LNCaP clone FGC (cell line): ENCODE measurements at regions not wholly inside any gene's neighbourhood (a gene's known extent, or its start where the extent isn't known, plus 50 kb on each side); places are given as distances from the start of the nearest gene placed in this dataset.

ENCODE experiments used
- DNase-seq: peaks from one replicate; pipeline ENCODE4 v3.0.0-alpha.2; 2011; ENCODE audit warnings: low read depth
- H3K4me3 ChIP-seq: 2 replicates; pipeline ENCODE4 v1.5.1; 2011; ENCODE audit warnings: mild to moderate bottlenecking, low read depth, low read length, control low read depth
- TF ChIP-seq, protein P1 (sequence below): IDR thresholded peaks from 2 replicates; pipeline ENCODE4 v1.5.1; 2012; ENCODE audit warnings: mild to moderate bottlenecking; ENCODE audit not compliant: control insufficient read depth, insufficient read depth; ENCODE audit errors: extremely low read depth

DNA sequence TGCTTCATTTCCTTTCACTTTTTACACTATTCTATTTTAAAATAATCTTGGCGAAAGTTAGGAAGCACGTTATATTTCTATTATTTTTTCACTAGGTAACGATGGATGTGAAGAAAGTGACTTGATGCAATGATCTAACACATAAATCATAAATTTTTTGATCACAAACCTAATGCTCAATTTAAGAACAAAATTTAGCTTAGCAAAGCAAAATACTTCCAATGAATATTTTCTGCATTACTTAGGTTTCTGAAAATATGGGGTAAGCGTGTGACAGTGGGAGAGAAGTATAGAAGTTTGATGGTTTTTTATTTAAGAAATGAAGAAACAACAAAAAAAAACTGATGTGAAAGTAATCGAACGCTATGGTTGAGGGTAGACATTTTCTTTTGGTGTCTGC is 1528.7 kb upstream of the CDH9 start:
- DNase-seq: no peak
- TF ChIP-seq, protein P1, sequence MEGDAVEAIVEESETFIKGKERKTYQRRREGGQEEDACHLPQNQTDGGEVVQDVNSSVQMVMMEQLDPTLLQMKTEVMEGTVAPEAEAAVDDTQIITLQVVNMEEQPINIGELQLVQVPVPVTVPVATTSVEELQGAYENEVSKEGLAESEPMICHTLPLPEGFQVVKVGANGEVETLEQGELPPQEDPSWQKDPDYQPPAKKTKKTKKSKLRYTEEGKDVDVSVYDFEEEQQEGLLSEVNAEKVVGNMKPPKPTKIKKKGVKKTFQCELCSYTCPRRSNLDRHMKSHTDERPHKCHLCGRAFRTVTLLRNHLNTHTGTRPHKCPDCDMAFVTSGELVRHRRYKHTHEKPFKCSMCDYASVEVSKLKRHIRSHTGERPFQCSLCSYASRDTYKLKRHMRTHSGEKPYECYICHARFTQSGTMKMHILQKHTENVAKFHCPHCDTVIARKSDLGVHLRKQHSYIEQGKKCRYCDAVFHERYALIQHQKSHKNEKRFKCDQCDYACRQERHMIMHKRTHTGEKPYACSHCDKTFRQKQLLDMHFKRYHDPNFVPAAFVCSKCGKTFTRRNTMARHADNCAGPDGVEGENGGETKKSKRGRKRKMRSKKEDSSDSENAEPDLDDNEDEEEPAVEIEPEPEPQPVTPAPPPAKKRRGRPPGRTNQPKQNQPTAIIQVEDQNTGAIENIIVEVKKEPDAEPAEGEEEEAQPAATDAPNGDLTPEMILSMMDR: no peak
- H3K4me3 ChIP-seq: no peak overlapping the region

DNA sequence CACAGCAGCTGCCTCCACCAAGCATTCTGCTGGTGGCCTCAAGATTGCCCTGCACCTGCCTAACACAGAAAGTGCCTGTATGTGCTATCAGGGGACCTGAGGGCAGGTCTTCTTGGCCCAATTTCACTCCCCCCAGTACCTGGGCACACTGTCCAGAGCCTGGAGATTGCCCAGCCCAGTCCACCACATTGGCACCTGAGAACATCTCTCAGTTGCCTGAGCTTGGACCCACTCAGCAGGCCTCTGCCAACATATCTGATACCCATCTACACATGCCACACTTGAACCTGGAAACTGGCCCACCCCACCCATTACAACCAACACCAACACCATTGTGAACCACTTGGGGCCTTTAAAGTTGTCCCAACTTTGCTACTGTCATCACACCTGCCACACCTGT is 1523.1 kb upstream of the CDH9 start:
- no peak for DNase-seq
- no peak overlapping the region for H3K4me3 ChIP-seq
- TF ChIP-seq, protein P1: no peak

- no peak for DNase-seq
- H3K4me3 ChIP-seq: no peak overlapping the region
- TF ChIP-seq, protein P1: no peak
Observed at GRCh38 chr5:28558196-28558595, 1519.8 kb upstream of the CDH9 start.

DNA sequence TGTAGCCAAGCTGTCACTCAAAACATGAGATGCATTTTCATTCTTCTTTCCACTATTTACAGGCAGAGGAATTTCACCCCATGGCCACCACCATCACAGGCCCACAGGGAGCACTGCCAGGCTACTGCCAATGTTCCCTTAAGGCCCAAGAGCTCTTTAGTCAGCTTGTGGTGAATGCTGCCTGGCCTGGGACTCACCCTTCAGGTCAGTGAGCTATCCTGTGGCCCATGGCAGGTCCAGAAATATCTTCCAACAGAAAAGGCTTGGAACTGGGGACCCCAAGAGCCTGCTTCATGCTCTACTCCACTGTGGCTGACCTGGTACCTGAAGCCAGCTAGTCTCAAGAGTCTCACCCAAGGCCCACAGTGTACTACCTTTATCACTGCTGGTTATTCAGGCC is 1518.7 kb upstream of the CDH9 start:
- TF ChIP-seq, protein P1: no peak
- DNase-seq: no peak
- H3K4me3 ChIP-seq: no peak overlapping the region

GRCh38 chr5:28549588-28549987 is 1511.2 kb upstream of the CDH9 start:
- DNase-seq: no peak
- no peak overlapping the region for H3K4me3 ChIP-seq
- TF ChIP-seq, protein P1: no peak

- DNase-seq: no peak
- TF ChIP-seq, protein P1: no peak
Observed at GRCh38 chr5:28548856-28549255, 1510.5 kb upstream of the CDH9 start.

GRCh38 chr5:28544501-28544900 is 1506.1 kb upstream of the CDH9 start:
- TF ChIP-seq, protein P1: no peak
- DNase-seq: no peak
- no peak overlapping the region for H3K4me3 ChIP-seq

More at GRCh38 chr5:28548856-28549255, 1510.5 kb upstream of the CDH9 start:
- H3K4me3 ChIP-seq: no peak overlapping the region
